ENCODE measurements at regions not wholly inside any gene's neighbourhood (a gene's known extent, or its start where the extent isn't known, plus 50 kb on each side); places are given as distances from the start of the nearest gene placed in this dataset.

- TF ChIP-seq CTCF (IDR thresholded peaks at IDR 0.05; ENCODE audit: poor library complexity, severe bottlenecking) (no peak), POLR2AphosphoS5 (IDR thresholded peaks at IDR 0.05) (no peak), EZH2 (IDR thresholded peaks at IDR 0.05; ENCODE audit: borderline replicate concordance, insufficient read depth, low read length, poor library complexity, severe bottlenecking) (no peak), SMC3 (conservative IDR thresholded peaks at IDR 0.05; ENCODE audit: poor library complexity) (no peak), EP300 (conservative IDR thresholded peaks at IDR 0.05; ENCODE audit: poor library complexity, severe bottlenecking) (no peak), MXI1 (conservative IDR thresholded peaks at IDR 0.05; ENCODE audit: poor library complexity, severe bottlenecking) (no peak), TAF1 (IDR thresholded peaks at IDR 0.05; ENCODE audit: low read depth) (no peak), REST (IDR thresholded peaks at IDR 0.05; ENCODE audit: borderline replicate concordance) (no peak)
Measured at GRCh38 chr2:30348825-30349224, 98.2 kb upstream of the LCLAT1 start.
